Testis (tissue), 2 donors: ENCODE measurements at regions not wholly inside any gene's neighbourhood (a gene's known extent, or its start where the extent isn't known, plus 50 kb on each side); places are given as distances from the start of the nearest gene placed in this dataset.

ENCODE experiments used
- DNase-seq: peaks from one replicate; pipeline ENCODE4 v3.0.0-alpha.2; 2019
- H3K27ac ChIP-seq, 2 donors: fragments of 200-600 bp; sonication (generic); one replicate each; pipeline ENCODE4 v1.5.1; 2019
- H3K27me3 ChIP-seq: fragments of 200-600 bp; sonication (generic); one replicate; pipeline ENCODE4 v1.5.1; 2019
- H3K36me3 ChIP-seq: fragments of 200-600 bp; sonication (generic); one replicate; pipeline ENCODE4 v1.5.1; 2017; ENCODE audit warnings: low read depth; ENCODE audit errors: missing control alignments
- H3K4me1 ChIP-seq: fragments of 200-600 bp; sonication (generic); one replicate; pipeline ENCODE4 v1.5.1; 2019
- H3K4me3 ChIP-seq, 2 donors: fragments of 200-600 bp; sonication (generic); one replicate each; pipeline ENCODE4 v1.5.1; 2017 to 2019
- H3K9me3 ChIP-seq: fragments of 200-600 bp; sonication (generic); one replicate; pipeline ENCODE4 v1.5.1; 2017
- POLR2A ChIP-seq: fragments of 450-650 bp; IDR thresholded peaks from one replicate; pipeline ENCODE4 v1.6.1; 2017; ENCODE audit warnings: antibody characterized with exemption, mild to moderate bottlenecking, moderate library complexity
- WGBS, 2 donors: methylation state at CpG; one replicate each; pipeline ENCODE4 v1.1.5; 2018; 5-methylcytosine and 5-hydroxymethylcytosine counted together
- intact Hi-C: fragments of 100-400 bp; cut with DNase I; formaldehyde crosslinking; loops from one replicate; pipeline ENCODE4 v1.15.1; 2023; ENCODE audit warnings: low total_unique reads
- TF ChIP-seq, protein P1 (sequence below), 3 experiments: fragments of 450-650 bp in 2 of 3; fragments of 200-600 bp in 1 of 3; sonication (generic) in 1 of 3; IDR thresholded peaks; one replicate each; pipeline ENCODE4 v1.5.1; 2016 to 2019; ENCODE audit warnings: antibody characterized with exemption in 3 of 3, mild to moderate bottlenecking in 2 of 3, moderate library complexity in 1 of 3

DNA sequence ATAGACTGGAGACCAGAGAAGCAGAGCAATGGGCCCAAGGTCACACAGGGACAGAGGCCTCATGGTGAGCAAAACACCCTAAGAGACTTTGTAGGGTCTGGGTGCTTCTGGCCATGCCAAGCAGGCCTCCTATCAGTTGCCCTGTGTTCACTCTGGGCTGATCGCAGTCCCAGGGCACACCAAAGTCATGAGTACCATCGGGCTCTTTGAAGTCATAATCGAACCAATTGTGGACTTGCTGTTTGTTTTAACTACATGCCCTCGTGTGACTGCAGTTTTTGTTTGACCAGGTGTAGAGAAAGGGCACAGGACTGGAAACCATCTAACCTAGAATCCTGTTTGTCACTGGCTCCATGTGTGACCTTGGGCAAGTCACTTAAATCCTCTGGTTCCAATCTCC lies 172.5 kb upstream of the CPEB2 start:
- Histone ChIP-seq H3K9me3 (no peaks in the 10 kb centered on the region), H3K4me1 (no peaks in the 10 kb centered on the region), H3K27ac (no peak overlapping the region), H3K36me3 (no peaks in the 10 kb centered on the region), H3K27me3 (no peaks in the 10 kb centered on the region), H3K4me3 (no peak overlapping the region)
- intact Hi-C loops, result no loop called here
- no peak for DNase-seq
- TF ChIP-seq, protein P1, sequence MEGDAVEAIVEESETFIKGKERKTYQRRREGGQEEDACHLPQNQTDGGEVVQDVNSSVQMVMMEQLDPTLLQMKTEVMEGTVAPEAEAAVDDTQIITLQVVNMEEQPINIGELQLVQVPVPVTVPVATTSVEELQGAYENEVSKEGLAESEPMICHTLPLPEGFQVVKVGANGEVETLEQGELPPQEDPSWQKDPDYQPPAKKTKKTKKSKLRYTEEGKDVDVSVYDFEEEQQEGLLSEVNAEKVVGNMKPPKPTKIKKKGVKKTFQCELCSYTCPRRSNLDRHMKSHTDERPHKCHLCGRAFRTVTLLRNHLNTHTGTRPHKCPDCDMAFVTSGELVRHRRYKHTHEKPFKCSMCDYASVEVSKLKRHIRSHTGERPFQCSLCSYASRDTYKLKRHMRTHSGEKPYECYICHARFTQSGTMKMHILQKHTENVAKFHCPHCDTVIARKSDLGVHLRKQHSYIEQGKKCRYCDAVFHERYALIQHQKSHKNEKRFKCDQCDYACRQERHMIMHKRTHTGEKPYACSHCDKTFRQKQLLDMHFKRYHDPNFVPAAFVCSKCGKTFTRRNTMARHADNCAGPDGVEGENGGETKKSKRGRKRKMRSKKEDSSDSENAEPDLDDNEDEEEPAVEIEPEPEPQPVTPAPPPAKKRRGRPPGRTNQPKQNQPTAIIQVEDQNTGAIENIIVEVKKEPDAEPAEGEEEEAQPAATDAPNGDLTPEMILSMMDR (IDR thresholded peaks at IDR 0.05), result no peak
- no peak for TF ChIP-seq POLR2A
- 80 to 88% methylated on average over 4 of the region's 4 CpGs for WGBS, 2 donors

DNA sequence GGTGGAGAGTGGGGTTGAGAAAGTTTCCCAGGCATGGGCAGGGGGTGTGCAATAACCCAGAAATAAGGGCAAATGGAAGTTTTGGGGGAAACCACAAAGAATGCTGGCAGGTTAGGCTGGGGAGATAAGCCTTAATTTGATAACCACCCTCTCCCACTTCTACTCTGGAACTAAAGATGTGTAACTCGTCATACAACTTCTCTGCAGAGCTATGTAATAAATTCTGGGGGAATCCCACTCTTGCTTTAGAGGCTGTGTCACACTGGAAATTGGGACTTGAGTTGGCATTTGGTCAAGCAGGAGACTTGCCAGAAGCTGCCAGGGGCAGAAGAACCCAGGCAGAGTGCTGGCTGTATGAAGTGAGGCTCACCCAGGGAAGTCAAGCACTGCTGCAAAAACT lies 170.9 kb upstream of the CPEB2 start:
- H3K27me3 ChIP-seq, result no peaks in the 10 kb centered on the region
- no peak overlapping the region for H3K27ac ChIP-seq
- no peaks in the 10 kb centered on the region for H3K4me1 ChIP-seq
- no peaks in the 10 kb centered on the region for H3K9me3 ChIP-seq
- H3K4me3 ChIP-seq, result no peak overlapping the region
- intact Hi-C loops, result no loop called here
- 25 to 58% methylated on average over 1 of the region's 1 CpG for WGBS, 2 donors
- DNase-seq, result no peak
- TF ChIP-seq POLR2A, result no peak
- TF ChIP-seq, protein P1 (IDR thresholded peaks at IDR 0.05), result no peak
- H3K36me3 ChIP-seq, result no peaks in the 10 kb centered on the region

DNA sequence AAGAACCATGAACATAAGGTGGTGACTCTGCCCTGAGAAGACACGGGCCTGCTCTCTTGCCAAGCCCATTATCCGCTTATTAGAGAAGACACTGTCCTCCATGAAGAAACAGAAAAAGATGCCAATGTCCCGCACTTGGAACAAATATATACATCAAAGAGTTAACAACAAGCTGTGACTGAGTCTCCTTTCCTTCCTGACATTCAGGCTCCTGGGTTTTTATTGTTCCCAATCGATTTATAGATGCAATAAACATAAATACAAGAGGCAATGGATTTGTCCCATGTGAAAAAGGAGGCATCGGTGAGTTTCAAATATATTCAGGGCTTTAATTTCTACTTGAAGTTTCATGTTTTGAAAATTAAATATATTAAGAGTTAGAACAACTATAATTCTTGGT lies 169.2 kb upstream of the CPEB2 start:
- H3K27me3 ChIP-seq, result no peaks in the 10 kb centered on the region
- WGBS, 2 donors, result 51 to 53% methylated on average over 5 of the region's 5 CpGs
- no peak for TF ChIP-seq POLR2A
- TF ChIP-seq, protein P1 (IDR thresholded peaks at IDR 0.05), result no peak
- H3K36me3 ChIP-seq, result no peaks in the 10 kb centered on the region
- no peak overlapping the region for H3K27ac ChIP-seq
- intact Hi-C loops, result no loop called here
- DNase-seq, result no peak
- H3K9me3 ChIP-seq, result no peaks in the 10 kb centered on the region
- H3K4me3 ChIP-seq, result no peak overlapping the region
- H3K4me1 ChIP-seq, result no peaks in the 10 kb centered on the region

DNA sequence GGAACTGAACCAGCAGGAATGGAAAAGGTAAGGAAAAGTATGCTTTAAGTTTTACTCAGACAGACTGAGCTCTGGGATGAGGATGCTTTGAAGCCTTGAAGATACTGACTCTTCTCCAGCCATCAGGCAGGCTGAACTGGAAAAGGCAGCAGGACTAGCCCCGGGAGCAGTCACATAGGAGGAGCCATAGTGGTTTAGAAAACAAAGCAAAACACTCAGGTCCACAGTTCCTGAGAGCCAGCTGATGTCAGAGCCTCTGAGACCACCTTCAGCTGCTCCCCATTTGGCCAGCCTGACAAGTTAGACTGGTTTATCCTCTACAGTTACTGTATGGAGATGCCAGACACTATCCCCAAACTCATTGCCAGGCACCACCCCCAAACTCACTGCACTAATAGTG lies 167.9 kb upstream of the CPEB2 start:
- H3K4me1 ChIP-seq, result no peaks in the 10 kb centered on the region
- 25 to 52% methylated on average over 1 of the region's 1 CpG for WGBS, 2 donors
- TF ChIP-seq, protein P1 (IDR thresholded peaks at IDR 0.05), result no peak
- TF ChIP-seq POLR2A, result no peak
- H3K4me3 ChIP-seq, result no peak overlapping the region
- no peak overlapping the region for H3K27ac ChIP-seq
- H3K36me3 ChIP-seq, result no peaks in the 10 kb centered on the region
- H3K27me3 ChIP-seq, result no peaks in the 10 kb centered on the region
- no peaks in the 10 kb centered on the region for H3K9me3 ChIP-seq
- no peak for DNase-seq
- intact Hi-C loops, result no loop called here

DNA sequence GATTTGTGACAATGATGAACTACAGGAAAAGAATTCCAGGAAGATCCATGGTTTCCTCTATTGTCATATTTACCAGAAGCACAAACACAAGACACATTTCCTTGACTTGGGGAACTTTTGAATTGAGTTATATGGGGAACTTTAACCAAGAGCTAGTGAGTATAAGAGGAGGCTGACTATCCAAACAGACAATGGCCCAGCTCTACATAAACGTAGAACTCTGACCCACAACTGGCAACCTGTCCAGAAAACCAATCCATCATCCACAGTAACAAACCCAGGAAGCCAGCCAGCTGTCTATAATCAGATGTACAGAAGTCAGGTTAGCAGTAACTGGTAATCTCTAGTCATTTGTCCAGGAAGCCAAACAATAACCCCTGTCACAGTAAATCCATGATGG lies 167.0 kb upstream of the CPEB2 start:
- H3K4me1 ChIP-seq, result no peaks in the 10 kb centered on the region
- DNase-seq, result no peak
- intact Hi-C loops, result no loop called here
- no peaks in the 10 kb centered on the region for H3K27me3 ChIP-seq
- no peaks in the 10 kb centered on the region for H3K36me3 ChIP-seq
- no peak overlapping the region for H3K4me3 ChIP-seq
- no peak overlapping the region for H3K27ac ChIP-seq
- 22 to 59% methylated on average over 1 of the region's 1 CpG for WGBS, 2 donors
- no peaks in the 10 kb centered on the region for H3K9me3 ChIP-seq
- no peak for TF ChIP-seq POLR2A
- TF ChIP-seq, protein P1 (IDR thresholded peaks at IDR 0.05), result no peak
